HG02678 (cell line): ENCODE measurements at regions not wholly inside any gene's neighbourhood (a gene's known extent, or its start where the extent isn't known, plus 50 kb on each side); places are given as distances from the start of the nearest gene placed in this dataset.
"Not testable (repeated sequence)": the region's sequence is repeated elsewhere in the genome, so short reads cannot be mapped to it uniquely, and the experiment has no call there.

Source experiments
- ATAC-seq: cut with Tn5 transposase; IDR thresholded peaks from one replicate; pipeline ENCODE4 v1.9.1; 2021; ENCODE audit warnings: mild to moderate bottlenecking, moderate library complexity; ENCODE audit not compliant: unreplicated experiment

- ATAC-seq: no peak
Observed at GRCh38 chr4:111360906-111361305, 738.0 kb upstream of the PITX2 start.

- no peak for ATAC-seq
Observed at GRCh38 chr4:111362941-111363361, 740.1 kb upstream of the PITX2 start.

- not testable (repeated sequence) for ATAC-seq
Observed at GRCh38 chr4:111377880-111378279, 755.0 kb upstream of the PITX2 start.

GRCh38 chr4:111388561-111388960 lies 756.7 kb upstream of the FAM241A start:
- ATAC-seq: no peak

- no peak for ATAC-seq
Observed at GRCh38 chr4:111391829-111392228, 753.4 kb upstream of the FAM241A start.

- no peak for ATAC-seq
Observed at GRCh38 chr4:111393781-111394180, 751.5 kb upstream of the FAM241A start.

- no peak for ATAC-seq
Observed at GRCh38 chr4:111398906-111399330, 746.3 kb upstream of the FAM241A start.

GRCh38 chr4:111399623-111400022 lies 745.6 kb upstream of the FAM241A start:
- no peak for ATAC-seq

- no peak for ATAC-seq
Observed at GRCh38 chr4:111400741-111401140, 744.5 kb upstream of the FAM241A start.

GRCh38 chr4:111404673-111405072 lies 740.6 kb upstream of the FAM241A start:
- no peak for ATAC-seq

GRCh38 chr4:111405989-111406388 lies 739.3 kb upstream of the FAM241A start:
- no peak for ATAC-seq

- no peak for ATAC-seq
Observed at GRCh38 chr4:111410571-111410970, 734.7 kb upstream of the FAM241A start.

GRCh38 chr4:111417521-111417920 lies 727.7 kb upstream of the FAM241A start:
- no peak for ATAC-seq

GRCh38 chr4:111433441-111433840 lies 711.8 kb upstream of the FAM241A start:
- ATAC-seq: no peak

GRCh38 chr4:111434586-111434985 lies 710.7 kb upstream of the FAM241A start:
- no peak for ATAC-seq

- no peak for ATAC-seq
Observed at GRCh38 chr4:111435986-111436744, 709.1 kb upstream of the FAM241A start.

- no peak for ATAC-seq
Observed at GRCh38 chr4:111441687-111442086, 703.6 kb upstream of the FAM241A start.

GRCh38 chr4:111444836-111445235 lies 700.4 kb upstream of the FAM241A start:
- ATAC-seq: not testable (repeated sequence)

GRCh38 chr4:111449657-111450056 lies 695.6 kb upstream of the FAM241A start:
- no peak for ATAC-seq

GRCh38 chr4:111450867-111451266 lies 694.4 kb upstream of the FAM241A start:
- no peak for ATAC-seq

- no peak for ATAC-seq
Observed at GRCh38 chr4:111453216-111453615, 692.0 kb upstream of the FAM241A start.

- ATAC-seq: no peak
Observed at GRCh38 chr4:111454961-111455360, 690.3 kb upstream of the FAM241A start.
